WTC11 (cell line): ENCODE measurements at regions not wholly inside any gene's neighbourhood (a gene's known extent, or its start where the extent isn't known, plus 50 kb on each side); places are given as distances from the start of the nearest gene placed in this dataset.

ENCODE experiments used
- ATAC-seq: fragments of 200-7000 bp; cut with Tn5 transposase; 2 replicates; pipeline ENCODE4 v1.10.0; 2021; ENCODE audit warnings: mild to moderate bottlenecking, moderate library complexity
- CTCF ChIA-PET: fragments of 300-600 bp; sonication (Branson Sonifier 250); formaldehyde crosslinking; loops from one replicate; lab custom pipeline; 2021; ENCODE audit warnings: antibody characterized with exemption; lab: Charles Lee
- POLR2A ChIA-PET: fragments of 350-600 bp; sonication (Branson Sonifier 250); formaldehyde crosslinking; loops from one replicate; lab custom pipeline; 2021; ENCODE audit warnings: antibody characterized with exemption; lab: Charles Lee
- DNase-seq: peaks from one replicate; pipeline ENCODE4 v3.0.0; 2021; ENCODE audit warnings: low spot score
- H3K27ac Mint-ChIP-seq: 2 replicates; pipeline ENCODE4 v1.8.0; 2021; ENCODE audit warnings: mixed read lengths
- H3K27me3 Mint-ChIP-seq: 2 replicates; pipeline ENCODE4 v1.8.0; 2021; ENCODE audit warnings: low read depth, mild to moderate bottlenecking, moderate library complexity, mixed read lengths
- H3K36me3 Mint-ChIP-seq: 2 replicates; pipeline ENCODE4 v1.8.0; 2021; ENCODE audit warnings: mixed read lengths
- H3K4me1 Mint-ChIP-seq: 2 replicates; pipeline ENCODE4 v1.8.0; 2022; ENCODE audit warnings: mixed read lengths
- H3K4me3 Mint-ChIP-seq: 2 replicates; pipeline ENCODE4 v1.8.0; 2021; ENCODE audit warnings: mild to moderate bottlenecking, moderate library complexity, mixed read lengths
- H3K9me3 Mint-ChIP-seq: 2 replicates; pipeline ENCODE4 v1.8.0; 2021; ENCODE audit warnings: mixed read lengths
- ATF3 ChIP-seq: sonication (generic); formaldehyde crosslinking; conservative IDR thresholded peaks from 2 replicates; pipeline ENCODE4 v1.8.1; 2022; ENCODE audit warnings: mild to moderate bottlenecking, missing genetic modification reagents
- CREB1 ChIP-seq: sonication (generic); formaldehyde crosslinking; IDR thresholded peaks from 2 replicates; pipeline ENCODE4 v1.8.0; 2023; ENCODE audit warnings: mild to moderate bottlenecking, missing genetic modification reagents
- E2F1 ChIP-seq: sonication (generic); formaldehyde crosslinking; IDR thresholded peaks from 2 replicates; pipeline ENCODE4 v1.8.0; 2022; ENCODE audit warnings: mild to moderate bottlenecking, missing genetic modification reagents
- E2F5 ChIP-seq: sonication (generic); formaldehyde crosslinking; IDR thresholded peaks from 2 replicates; pipeline ENCODE4 v1.8.1; 2022; ENCODE audit warnings: mild to moderate bottlenecking, moderate library complexity, missing genetic modification reagents
- FOXK1 ChIP-seq: sonication (generic); formaldehyde crosslinking; IDR thresholded peaks from 2 replicates; pipeline ENCODE4 v1.8.0; 2022; ENCODE audit warnings: mild to moderate bottlenecking, moderate library complexity, missing genetic modification reagents
- FOXP4 ChIP-seq: sonication (generic); formaldehyde crosslinking; IDR thresholded peaks from 2 replicates; pipeline ENCODE4 v1.8.0; 2022; ENCODE audit warnings: mild to moderate bottlenecking, missing genetic modification reagents
- IRF2 ChIP-seq: sonication (generic); formaldehyde crosslinking; IDR thresholded peaks from 2 replicates; pipeline ENCODE4 v1.8.0; 2022; ENCODE audit warnings: low read depth, missing genetic modification reagents, borderline replicate concordance
- JAZF1 ChIP-seq: fragments of 250-450 bp; sonication (Bioruptor Pico); IDR thresholded peaks from 2 replicates; pipeline ENCODE4 v1.9.0; 2021; ENCODE audit warnings: moderate library complexity, mild to moderate bottlenecking, inconsistent platforms
- KAT7 ChIP-seq: sonication (generic); formaldehyde crosslinking; IDR thresholded peaks from 2 replicates; pipeline ENCODE4 v1.8.1; 2023; ENCODE audit warnings: missing genetic modification reagents, mild to moderate bottlenecking, borderline replicate concordance
- NFATC4 ChIP-seq: fragments of 250-450 bp; sonication (Bioruptor Pico); IDR thresholded peaks from 2 replicates; pipeline ENCODE4 v1.9.0; 2021; ENCODE audit warnings: mild to moderate bottlenecking
- OVOL2 ChIP-seq: fragments of 250-450 bp; sonication (Bioruptor Pico); IDR thresholded peaks from 2 replicates; pipeline ENCODE4 v1.9.0; 2021; ENCODE audit warnings: mild to moderate bottlenecking, borderline replicate concordance
- RELA ChIP-seq: sonication (generic); formaldehyde crosslinking; IDR thresholded peaks from 2 replicates; pipeline ENCODE4 v1.8.1; 2022; ENCODE audit warnings: missing genetic modification reagents, mild to moderate bottlenecking, borderline replicate concordance
- SMAD3 ChIP-seq: sonication (generic); formaldehyde crosslinking; IDR thresholded peaks from 2 replicates; pipeline ENCODE4 v1.8.0; 2022; ENCODE audit warnings: missing genetic modification reagents, mild to moderate bottlenecking, borderline replicate concordance
- SMAD4 ChIP-seq: sonication (generic); formaldehyde crosslinking; IDR thresholded peaks from 2 replicates; pipeline ENCODE4 v1.8.0; 2022; ENCODE audit warnings: mild to moderate bottlenecking, missing genetic modification reagents
- ZBTB21 ChIP-seq: sonication (generic); formaldehyde crosslinking; IDR thresholded peaks from 2 replicates; pipeline ENCODE4 v1.8.1; 2023; ENCODE audit warnings: mild to moderate bottlenecking, missing genetic modification reagents, borderline replicate concordance
- ZBTB43 ChIP-seq: sonication (generic); formaldehyde crosslinking; IDR thresholded peaks from 2 replicates; pipeline ENCODE4 v1.8.1; 2023; ENCODE audit warnings: mild to moderate bottlenecking, missing genetic modification reagents
- ZNF219 ChIP-seq: sonication (generic); formaldehyde crosslinking; IDR thresholded peaks from 2 replicates; pipeline ENCODE4 v1.8.0; 2023; ENCODE audit warnings: missing genetic modification reagents, mild to moderate bottlenecking, borderline replicate concordance
- ZNF396 ChIP-seq: fragments of 250-450 bp; sonication (Bioruptor Pico); IDR thresholded peaks from 2 replicates; pipeline ENCODE4 v1.8.0; 2021; ENCODE audit warnings: mild to moderate bottlenecking, moderate library complexity, borderline replicate concordance
- ZNF423 ChIP-seq: fragments of 250-450 bp; sonication (Bioruptor Pico); IDR thresholded peaks from 2 replicates; pipeline ENCODE4 v2.1.2; 2022; ENCODE audit warnings: mild to moderate bottlenecking, moderate library complexity
- TF ChIP-seq, protein P1 (sequence below): fragments of 250-450 bp; sonication (Bioruptor Pico); IDR thresholded peaks from 2 replicates; pipeline ENCODE4 v2.1.2; 2022; ENCODE audit warnings: mild to moderate bottlenecking, moderate library complexity
- TF ChIP-seq, protein P2 (sequence below): sonication (generic); formaldehyde crosslinking; IDR thresholded peaks from 2 replicates; pipeline ENCODE4 v1.8.1; 2023; ENCODE audit warnings: mild to moderate bottlenecking, missing genetic modification reagents, moderate library complexity
- TF ChIP-seq, protein P3 (sequence below): sonication (generic); formaldehyde crosslinking; IDR thresholded peaks from 2 replicates; pipeline ENCODE4 v1.8.0; 2022; ENCODE audit warnings: missing genetic modification reagents
- TF ChIP-seq, protein P4 (sequence below): fragments of 250-450 bp; sonication (Bioruptor Pico); IDR thresholded peaks from 2 replicates; pipeline ENCODE4 v1.8.0; 2021; ENCODE audit warnings: mild to moderate bottlenecking

DNA sequence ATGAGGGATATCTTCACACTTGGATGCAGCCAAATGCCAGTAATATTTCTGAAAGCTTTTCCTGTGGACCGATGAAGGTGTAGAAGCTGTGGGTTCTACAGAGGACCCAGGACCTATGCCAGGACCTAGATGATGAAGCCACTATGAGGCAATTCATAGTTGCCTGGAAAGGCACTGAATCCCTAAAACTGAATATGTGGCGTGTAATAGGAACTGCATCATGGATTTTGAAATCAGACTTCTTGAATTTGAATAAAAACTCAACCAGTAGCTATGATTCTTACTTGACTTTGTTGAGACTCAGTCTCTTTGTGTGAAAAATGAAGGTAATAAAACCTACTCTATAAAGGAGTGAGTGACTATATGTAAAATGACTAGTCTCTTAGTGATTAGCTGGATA is 89.9 kb upstream of the SGK1 start (continued):
- TF ChIP-seq, protein P1, sequence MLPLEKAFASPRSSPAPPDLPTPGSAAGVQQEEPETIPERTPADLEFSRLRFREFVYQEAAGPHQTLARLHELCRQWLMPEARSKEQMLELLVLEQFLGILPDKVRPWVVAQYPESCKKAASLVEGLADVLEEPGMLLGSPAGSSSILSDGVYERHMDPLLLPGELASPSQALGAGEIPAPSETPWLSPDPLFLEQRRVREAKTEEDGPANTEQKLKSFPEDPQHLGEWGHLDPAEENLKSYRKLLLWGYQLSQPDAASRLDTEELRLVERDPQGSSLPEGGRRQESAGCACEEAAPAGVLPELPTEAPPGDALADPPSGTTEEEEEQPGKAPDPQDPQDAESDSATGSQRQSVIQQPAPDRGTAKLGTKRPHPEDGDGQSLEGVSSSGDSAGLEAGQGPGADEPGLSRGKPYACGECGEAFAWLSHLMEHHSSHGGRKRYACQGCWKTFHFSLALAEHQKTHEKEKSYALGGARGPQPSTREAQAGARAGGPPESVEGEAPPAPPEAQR (CRISPR knock-in tag) = no peak
- TF ChIP-seq CREB1 (CRISPR knock-in tag) (no peak), NFATC4 (CRISPR knock-in tag) (no peak)
- TF ChIP-seq, protein P2, sequence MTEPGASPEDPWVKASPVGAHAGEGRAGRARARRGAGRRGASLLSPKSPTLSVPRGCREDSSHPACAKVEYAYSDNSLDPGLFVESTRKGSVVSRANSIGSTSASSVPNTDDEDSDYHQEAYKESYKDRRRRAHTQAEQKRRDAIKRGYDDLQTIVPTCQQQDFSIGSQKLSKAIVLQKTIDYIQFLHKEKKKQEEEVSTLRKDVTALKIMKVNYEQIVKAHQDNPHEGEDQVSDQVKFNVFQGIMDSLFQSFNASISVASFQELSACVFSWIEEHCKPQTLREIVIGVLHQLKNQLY (CRISPR knock-in tag) = no peak

DNA sequence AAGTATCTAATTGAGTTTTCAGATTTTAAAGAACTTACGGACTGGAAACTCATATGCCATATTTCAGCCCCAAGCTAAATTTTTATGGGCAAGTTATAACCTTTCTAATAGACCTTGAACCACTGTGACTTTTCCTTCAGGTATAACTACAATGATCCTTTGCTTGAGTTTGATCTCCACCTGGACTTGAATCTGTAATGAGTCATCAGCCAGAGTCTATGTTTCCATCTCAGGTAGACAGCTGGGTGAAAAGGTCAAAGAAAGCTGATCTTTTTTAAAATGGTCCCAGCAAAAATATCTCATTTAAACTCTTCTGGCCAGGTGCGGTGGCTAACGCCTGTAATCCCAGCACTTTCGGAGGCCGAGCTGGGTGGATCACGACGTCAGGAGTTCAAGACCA is 88.4 kb upstream of the SGK1 start:
- CTCF ChIA-PET = no interaction called here
- Mint-ChIP-seq H3K4me3 (no peak overlapping the region), H3K36me3 (peaks cover 5% of the 10 kb centered on the region), H3K27ac (no peak overlapping the region), H3K4me1 (peaks cover 21% of the 10 kb centered on the region), H3K27me3 (no peaks in the 10 kb centered on the region), H3K9me3 (peaks cover 9% of the 10 kb centered on the region)
- TF ChIP-seq, protein P3, sequence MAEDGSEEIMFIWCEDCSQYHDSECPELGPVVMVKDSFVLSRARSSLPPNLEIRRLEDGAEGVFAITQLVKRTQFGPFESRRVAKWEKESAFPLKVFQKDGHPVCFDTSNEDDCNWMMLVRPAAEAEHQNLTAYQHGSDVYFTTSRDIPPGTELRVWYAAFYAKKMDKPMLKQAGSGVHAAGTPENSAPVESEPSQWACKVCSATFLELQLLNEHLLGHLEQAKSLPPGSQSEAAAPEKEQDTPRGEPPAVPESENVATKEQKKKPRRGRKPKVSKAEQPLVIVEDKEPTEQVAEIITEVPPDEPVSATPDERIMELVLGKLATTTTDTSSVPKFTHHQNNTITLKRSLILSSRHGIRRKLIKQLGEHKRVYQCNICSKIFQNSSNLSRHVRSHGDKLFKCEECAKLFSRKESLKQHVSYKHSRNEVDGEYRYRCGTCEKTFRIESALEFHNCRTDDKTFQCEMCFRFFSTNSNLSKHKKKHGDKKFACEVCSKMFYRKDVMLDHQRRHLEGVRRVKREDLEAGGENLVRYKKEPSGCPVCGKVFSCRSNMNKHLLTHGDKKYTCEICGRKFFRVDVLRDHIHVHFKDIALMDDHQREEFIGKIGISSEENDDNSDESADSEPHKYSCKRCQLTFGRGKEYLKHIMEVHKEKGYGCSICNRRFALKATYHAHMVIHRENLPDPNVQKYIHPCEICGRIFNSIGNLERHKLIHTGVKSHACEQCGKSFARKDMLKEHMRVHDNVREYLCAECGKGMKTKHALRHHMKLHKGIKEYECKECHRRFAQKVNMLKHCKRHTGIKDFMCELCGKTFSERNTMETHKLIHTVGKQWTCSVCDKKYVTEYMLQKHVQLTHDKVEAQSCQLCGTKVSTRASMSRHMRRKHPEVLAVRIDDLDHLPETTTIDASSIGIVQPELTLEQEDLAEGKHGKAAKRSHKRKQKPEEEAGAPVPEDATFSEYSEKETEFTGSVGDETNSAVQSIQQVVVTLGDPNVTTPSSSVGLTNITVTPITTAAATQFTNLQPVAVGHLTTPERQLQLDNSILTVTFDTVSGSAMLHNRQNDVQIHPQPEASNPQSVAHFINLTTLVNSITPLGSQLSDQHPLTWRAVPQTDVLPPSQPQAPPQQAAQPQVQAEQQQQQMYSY = no peak
- TF ChIP-seq RELA (CRISPR knock-in tag) (no peak), OVOL2 (CRISPR knock-in tag) (no peak), FOXK1 (no peak), ATF3 (no peak), JAZF1 (no peak), SMAD3 (no peak), IRF2 (CRISPR knock-in tag) (no peak), ZBTB21 (CRISPR knock-in tag) (no peak), SMAD4 (CRISPR knock-in tag) (no peak), ZNF423 (CRISPR knock-in tag) (no peak), ZNF219 (CRISPR knock-in tag) (no peak), FOXP4 (CRISPR knock-in tag) (no peak), ZBTB43 (CRISPR knock-in tag) (no peak), E2F1 (CRISPR knock-in tag) (no peak), KAT7 (CRISPR knock-in tag) (no peak), ZNF396 (CRISPR knock-in tag) (no peak), E2F5 (no peak)
- TF ChIP-seq, protein P4, sequence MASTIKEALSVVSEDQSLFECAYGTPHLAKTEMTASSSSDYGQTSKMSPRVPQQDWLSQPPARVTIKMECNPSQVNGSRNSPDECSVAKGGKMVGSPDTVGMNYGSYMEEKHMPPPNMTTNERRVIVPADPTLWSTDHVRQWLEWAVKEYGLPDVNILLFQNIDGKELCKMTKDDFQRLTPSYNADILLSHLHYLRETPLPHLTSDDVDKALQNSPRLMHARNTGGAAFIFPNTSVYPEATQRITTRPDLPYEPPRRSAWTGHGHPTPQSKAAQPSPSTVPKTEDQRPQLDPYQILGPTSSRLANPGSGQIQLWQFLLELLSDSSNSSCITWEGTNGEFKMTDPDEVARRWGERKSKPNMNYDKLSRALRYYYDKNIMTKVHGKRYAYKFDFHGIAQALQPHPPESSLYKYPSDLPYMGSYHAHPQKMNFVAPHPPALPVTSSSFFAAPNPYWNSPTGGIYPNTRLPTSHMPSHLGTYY (CRISPR knock-in tag) = no peak
- ATAC-seq (no peak), DNase-seq (no peak)
- POLR2A ChIA-PET = no interaction called here
